Sigmoid colon (tissue), 4 donors: ENCODE measurements at regions not wholly inside any gene's neighbourhood (a gene's known extent, or its start where the extent isn't known, plus 50 kb on each side); places are given as distances from the start of the nearest gene placed in this dataset.

Experiments used
- EP300 ChIP-seq, 4 donors: sonication (generic); formaldehyde crosslinking; IDR thresholded peaks; one replicate each; pipeline ENCODE4 v1.6.1; 2017; ENCODE audit warnings: antibody characterized with exemption in 4 of 4
- POLR2A ChIP-seq, 2 donors: fragments of 450-650 bp; IDR thresholded peaks; one replicate each; pipeline ENCODE4 v1.6.1; 2016; ENCODE audit warnings: antibody characterized with exemption in 2 of 2, mild to moderate bottlenecking in 2 of 2, moderate library complexity in 2 of 2
- TF ChIP-seq, protein P1 (sequence below), 4 experiments: fragments of 450-650 bp in 3 of 4; fragments of 200-600 bp in 1 of 4; IDR thresholded peaks; one replicate each; pipeline ENCODE4 v1.5.1; 2016 to 2019; ENCODE audit warnings: antibody characterized with exemption in 4 of 4, mild to moderate bottlenecking in 3 of 4, moderate library complexity in 2 of 4

DNA sequence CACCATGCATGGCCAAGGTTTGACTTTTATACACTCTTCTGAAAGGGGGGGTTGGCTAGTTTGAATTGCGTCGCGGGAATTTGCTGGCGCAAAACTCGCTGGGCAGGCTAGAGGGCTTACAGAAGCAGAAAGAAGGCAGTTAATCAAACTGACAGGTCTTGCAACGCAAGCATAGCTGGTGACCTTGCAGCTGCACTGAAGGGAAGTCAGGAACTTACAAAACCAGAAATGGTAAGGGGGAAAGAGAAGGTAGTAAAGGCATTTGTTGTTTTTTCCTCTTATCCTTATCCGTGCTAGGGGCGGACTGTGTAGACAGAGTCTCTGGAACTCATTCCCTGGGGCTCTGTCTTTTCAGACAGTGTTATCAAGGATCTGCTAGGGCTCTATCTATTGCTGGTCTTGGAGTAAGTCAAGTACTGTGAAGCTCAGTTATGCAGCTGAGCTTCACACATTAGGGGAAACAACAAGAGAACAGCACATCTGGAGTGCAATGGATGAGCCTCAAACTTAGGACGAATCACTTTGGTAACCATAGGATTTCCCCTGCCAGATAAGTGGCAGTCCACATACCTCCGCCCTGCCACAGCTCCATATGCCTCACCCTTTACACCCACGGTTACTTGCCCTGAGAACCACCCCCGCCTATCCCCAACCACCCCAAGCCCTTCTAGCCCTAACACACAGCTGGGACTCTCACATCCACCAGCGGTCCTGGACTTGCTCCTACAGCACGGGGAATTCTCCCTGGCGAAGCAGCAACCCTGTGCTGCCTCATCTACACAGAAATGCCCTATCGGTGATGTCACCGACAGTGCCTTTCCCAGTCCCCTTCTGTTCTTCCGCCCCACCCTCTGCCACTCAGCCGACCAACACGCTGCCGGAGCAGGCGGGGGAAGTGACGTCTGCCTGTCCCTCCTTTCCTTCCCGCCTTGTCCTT lies 251.4 kb downstream of the FAM72C start:
- TF ChIP-seq, protein P1, sequence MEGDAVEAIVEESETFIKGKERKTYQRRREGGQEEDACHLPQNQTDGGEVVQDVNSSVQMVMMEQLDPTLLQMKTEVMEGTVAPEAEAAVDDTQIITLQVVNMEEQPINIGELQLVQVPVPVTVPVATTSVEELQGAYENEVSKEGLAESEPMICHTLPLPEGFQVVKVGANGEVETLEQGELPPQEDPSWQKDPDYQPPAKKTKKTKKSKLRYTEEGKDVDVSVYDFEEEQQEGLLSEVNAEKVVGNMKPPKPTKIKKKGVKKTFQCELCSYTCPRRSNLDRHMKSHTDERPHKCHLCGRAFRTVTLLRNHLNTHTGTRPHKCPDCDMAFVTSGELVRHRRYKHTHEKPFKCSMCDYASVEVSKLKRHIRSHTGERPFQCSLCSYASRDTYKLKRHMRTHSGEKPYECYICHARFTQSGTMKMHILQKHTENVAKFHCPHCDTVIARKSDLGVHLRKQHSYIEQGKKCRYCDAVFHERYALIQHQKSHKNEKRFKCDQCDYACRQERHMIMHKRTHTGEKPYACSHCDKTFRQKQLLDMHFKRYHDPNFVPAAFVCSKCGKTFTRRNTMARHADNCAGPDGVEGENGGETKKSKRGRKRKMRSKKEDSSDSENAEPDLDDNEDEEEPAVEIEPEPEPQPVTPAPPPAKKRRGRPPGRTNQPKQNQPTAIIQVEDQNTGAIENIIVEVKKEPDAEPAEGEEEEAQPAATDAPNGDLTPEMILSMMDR (IDR thresholded peaks at IDR 0.05) = no peak
- TF ChIP-seq POLR2A (IDR thresholded peaks at IDR 0.05) (no peak), EP300 (IDR thresholded peaks at IDR 0.05) (no peak)
